Omental fat pad (tissue), 3 donors: ENCODE measurements at regions not wholly inside any gene's neighbourhood (a gene's known extent, or its start where the extent isn't known, plus 50 kb on each side); places are given as distances from the start of the nearest gene placed in this dataset.
A peak's percentile ranks its signal among the peaks of the same experiment; 100 is the strongest.

Experiments
- ATAC-seq: fragments of 150-250 bp; one replicate; pipeline ENCODE4 v1.9.1; 2016; ENCODE audit warnings: mild to moderate bottlenecking, moderate library complexity; ENCODE audit not compliant: low FRiP score
- DNase-seq: peaks from one replicate; pipeline ENCODE4 v3.0.0-alpha.2; 2019; ENCODE audit warnings: low spot score
- CTCF ChIP-seq, 3 donors: fragments of 450-650 bp; IDR thresholded peaks; one replicate each; pipeline ENCODE4 v1.5.1; 2016 to 2017; ENCODE audit warnings: antibody characterized with exemption in 3 of 3, mild to moderate bottlenecking in 3 of 3, moderate library complexity in 2 of 3

- ATAC-seq (no peak), DNase-seq (no peak)
- no peak for TF ChIP-seq CTCF (IDR thresholded peaks at IDR 0.05)
Observed at GRCh38 chr14:65249471-65250161, 147.3 kb upstream of the MAX start.

GRCh38 chr14:65250162-65250495 is 147.8 kb upstream of the MAX start:
- no peak for TF ChIP-seq CTCF (IDR thresholded peaks at IDR 0.05)
- ATAC-seq = no peak
- no peak for DNase-seq

- no peak for DNase-seq
- TF ChIP-seq CTCF (IDR thresholded peaks at IDR 0.05) = no peak
- peak; percentile 58 for ATAC-seq
Observed at GRCh38 chr14:65251213-65251612, 148.9 kb upstream of the MAX start.

- DNase-seq (no peak), ATAC-seq (no peak)
- TF ChIP-seq CTCF (IDR thresholded peaks at IDR 0.05) = no peak
Observed at GRCh38 chr14:65252482-65253255, 150.4 kb upstream of the MAX start.

DNA sequence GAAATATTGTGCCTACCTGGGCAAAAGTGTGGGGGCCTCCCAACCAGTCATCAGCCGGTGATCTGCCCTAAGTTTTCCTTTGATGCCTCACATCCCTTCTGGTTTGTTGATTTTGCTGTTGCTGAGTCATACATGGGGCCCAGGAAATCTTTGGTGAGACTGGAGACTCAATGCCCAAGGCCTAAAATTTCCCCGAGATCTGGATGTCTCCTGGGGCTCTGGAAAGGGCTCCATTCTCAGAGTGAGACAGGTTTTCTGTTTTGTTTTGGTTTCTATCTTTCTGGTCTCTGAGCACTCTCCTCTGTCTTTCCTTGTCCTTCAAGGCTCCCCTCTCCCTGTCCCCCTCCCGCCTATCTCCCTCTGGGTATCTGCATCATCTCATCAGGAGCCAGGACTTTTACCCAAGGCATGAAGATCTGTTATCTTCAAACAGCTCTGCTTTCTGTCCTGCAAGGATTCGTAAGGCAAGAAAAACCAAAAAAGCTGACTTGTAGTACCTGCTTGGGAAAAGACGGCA is 152.8 kb upstream of the MAX start:
- TF ChIP-seq CTCF (IDR thresholded peaks at IDR 0.05) = no peak

DNA sequence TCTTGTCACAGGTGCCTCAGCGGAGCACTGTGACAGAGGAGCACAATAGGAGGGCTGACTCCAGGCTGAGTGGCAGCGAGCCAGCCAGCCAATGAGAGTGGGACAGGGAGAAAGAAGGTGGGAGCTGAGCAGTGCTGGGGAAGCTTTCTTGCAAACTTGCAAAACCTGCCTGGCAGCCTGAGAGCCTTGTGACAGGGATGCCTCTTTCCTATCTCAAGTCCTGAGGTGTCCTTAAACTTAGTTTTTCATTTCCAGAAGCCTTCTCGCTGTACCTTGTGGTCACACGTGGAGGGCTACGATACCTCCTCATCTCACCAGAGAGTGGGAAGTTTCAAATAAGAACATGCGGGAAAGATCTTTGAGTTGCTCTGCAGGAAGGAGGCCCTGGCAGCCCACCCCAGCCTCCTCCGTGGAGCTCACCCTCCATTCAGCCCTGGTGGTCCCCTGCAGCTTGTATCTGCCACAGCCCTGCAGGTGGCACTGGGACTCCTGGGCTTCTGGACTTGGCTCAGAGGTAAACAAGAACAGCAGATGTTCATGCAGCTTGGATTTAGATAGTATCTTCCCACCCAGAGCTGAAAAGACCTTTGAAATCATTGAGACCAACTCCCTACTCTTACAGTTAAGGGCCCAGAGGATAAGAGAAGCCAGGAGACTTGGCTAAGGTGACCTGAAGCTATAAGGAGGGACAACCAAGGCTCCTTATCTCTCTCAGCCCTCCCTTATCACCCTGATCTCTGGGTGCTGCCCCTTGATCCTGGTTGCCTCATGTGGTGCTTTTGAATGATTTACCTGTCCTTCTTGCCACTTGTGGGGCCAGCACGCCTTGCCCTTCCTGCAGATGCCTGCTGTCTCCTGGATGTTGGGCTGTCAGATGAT is 153.5 kb upstream of the MAX start:
- DNase-seq = no peak
- no peak for ATAC-seq
- no peak for TF ChIP-seq CTCF (IDR thresholded peaks at IDR 0.05)

More for the DNA sequence above, 152.8 kb upstream of the MAX start:
- DNase-seq = no peak
- no peak for ATAC-seq
